ENCODE measurements at regions not wholly inside any gene's neighbourhood (a gene's known extent, or its start where the extent isn't known, plus 50 kb on each side); places are given as distances from the start of the nearest gene placed in this dataset.

- DNase-seq = no peak
- POLR2A ChIA-PET = no interaction called here
- Histone ChIP-seq H3K27ac (ENCODE audit: low read depth in 1 of 2, low read length in 2 of 2) (no peak overlapping the region), H3K4me3 (ENCODE audit: low read length) (no peak overlapping the region), H3K27me3 (ENCODE audit: control insufficient read depth in 1 of 2, insufficient read depth in 2 of 2, low read length in 2 of 2) (no peaks in the 10 kb centered on the region), H3K9me3 (ENCODE audit: control insufficient read depth in 1 of 2, insufficient read depth in 1 of 2, low read length in 2 of 2) (no peaks in the 10 kb centered on the region), H3K4me1 (ENCODE audit: insufficient read depth, low read length) (no peaks in the 10 kb centered on the region), H3K36me3 (ENCODE audit: insufficient read depth, low read length) (no peaks in the 10 kb centered on the region)
- H3K9me3 Mint-ChIP-seq = no peaks in the 10 kb centered on the region
- H3K27me3 Mint-ChIP-seq = peaks cover 6% of the 10 kb centered on the region
- ATAC-seq (ENCODE audit: poor library complexity) = no peak
- no peaks in the 10 kb centered on the region for H3K36me3 Mint-ChIP-seq (ENCODE audit: low read depth)
- H3K4me3 Mint-ChIP-seq = no peak overlapping the region
- intact Hi-C loops (cut with DNase I, micrococcal nuclease) = no loop called here
- no peak for TF ChIP-seq CTCF (IDR thresholded peaks at IDR 0.05)
- CTCF ChIA-PET = no interaction called here
- H3K27ac Mint-ChIP-seq = no peak overlapping the region
- no peaks in the 10 kb centered on the region for H3K4me1 Mint-ChIP-seq (ENCODE audit: low read depth)
Observed at GRCh38 chr1:98452162-98452561, 209.4 kb upstream of the SNX7 start.

GRCh38 chr1:98441281-98441680, 220.2 kb upstream of the SNX7 start:
- no peaks in the 10 kb centered on the region for H3K36me3 Mint-ChIP-seq (ENCODE audit: low read depth)

GRCh38 chr1:98439471-98439870, 222.1 kb upstream of the SNX7 start:
- Histone ChIP-seq H3K36me3 (ENCODE audit: insufficient read depth, low read length) (no peaks in the 10 kb centered on the region), H3K27ac (ENCODE audit: low read depth in 1 of 2, low read length in 2 of 2) (no peak overlapping the region), H3K4me1 (ENCODE audit: insufficient read depth, low read length) (no peaks in the 10 kb centered on the region), H3K27me3 (ENCODE audit: control insufficient read depth in 1 of 2, insufficient read depth in 2 of 2, low read length in 2 of 2) (no peaks in the 10 kb centered on the region), H3K9me3 (ENCODE audit: control insufficient read depth in 1 of 2, insufficient read depth in 1 of 2, low read length in 2 of 2) (no peaks in the 10 kb centered on the region), H3K4me3 (ENCODE audit: low read length) (no peak overlapping the region)
- Mint-ChIP-seq H3K4me1 (ENCODE audit: low read depth) (no peaks in the 10 kb centered on the region), H3K36me3 (ENCODE audit: low read depth) (no peaks in the 10 kb centered on the region), H3K4me3 (no peak overlapping the region), H3K9me3 (no peaks in the 10 kb centered on the region), H3K27me3 (no peaks in the 10 kb centered on the region), H3K27ac (no peak overlapping the region)
- CTCF ChIA-PET = no interaction called here
- POLR2A ChIA-PET = no interaction called here
- DNase-seq = no peak
- no peak for TF ChIP-seq CTCF (IDR thresholded peaks at IDR 0.05)
- no peak for ATAC-seq (ENCODE audit: poor library complexity)
- intact Hi-C loops (cut with DNase I, micrococcal nuclease) = no loop called here

More at GRCh38 chr1:98441281-98441680, 220.2 kb upstream of the SNX7 start:
- no peak for DNase-seq
- Histone ChIP-seq H3K27me3 (ENCODE audit: control insufficient read depth in 1 of 2, insufficient read depth in 2 of 2, low read length in 2 of 2) (no peaks in the 10 kb centered on the region), H3K27ac (ENCODE audit: low read depth in 1 of 2, low read length in 2 of 2) (no peak overlapping the region), H3K4me1 (ENCODE audit: insufficient read depth, low read length) (no peaks in the 10 kb centered on the region), H3K9me3 (ENCODE audit: control insufficient read depth in 1 of 2, insufficient read depth in 1 of 2, low read length in 2 of 2) (no peaks in the 10 kb centered on the region), H3K4me3 (ENCODE audit: low read length) (no peak overlapping the region), H3K36me3 (ENCODE audit: insufficient read depth, low read length) (no peaks in the 10 kb centered on the region)
- no peak for ATAC-seq (ENCODE audit: poor library complexity)
- CTCF ChIA-PET = no interaction called here
- POLR2A ChIA-PET = no interaction called here
- intact Hi-C loops (cut with DNase I, micrococcal nuclease) = no loop called here
- H3K27me3 Mint-ChIP-seq = no peaks in the 10 kb centered on the region
- no peak overlapping the region for H3K4me3 Mint-ChIP-seq
- no peak overlapping the region for H3K27ac Mint-ChIP-seq
- TF ChIP-seq CTCF (IDR thresholded peaks at IDR 0.05) = no peak
- H3K4me1 Mint-ChIP-seq (ENCODE audit: low read depth) = no peaks in the 10 kb centered on the region
- no peaks in the 10 kb centered on the region for H3K9me3 Mint-ChIP-seq

Measured in CD4-positive, alpha-beta T cell (primary cell).